Testis (tissue), 2 donors: ENCODE measurements at regions not wholly inside any gene's neighbourhood (a gene's known extent, or its start where the extent isn't known, plus 50 kb on each side); places are given as distances from the start of the nearest gene placed in this dataset.

Experiments used
- DNase-seq: peaks from one replicate; pipeline ENCODE4 v3.0.0-alpha.2; 2019
- H3K27ac ChIP-seq, 2 donors: fragments of 200-600 bp; sonication (generic); one replicate each; pipeline ENCODE4 v1.5.1; 2019
- H3K27me3 ChIP-seq: fragments of 200-600 bp; sonication (generic); one replicate; pipeline ENCODE4 v1.5.1; 2019
- H3K36me3 ChIP-seq: fragments of 200-600 bp; sonication (generic); one replicate; pipeline ENCODE4 v1.5.1; 2017; ENCODE audit warnings: low read depth; ENCODE audit errors: missing control alignments
- H3K4me1 ChIP-seq: fragments of 200-600 bp; sonication (generic); one replicate; pipeline ENCODE4 v1.5.1; 2019
- H3K4me3 ChIP-seq, 2 donors: fragments of 200-600 bp; sonication (generic); one replicate each; pipeline ENCODE4 v1.5.1; 2017 to 2019
- H3K9me3 ChIP-seq: fragments of 200-600 bp; sonication (generic); one replicate; pipeline ENCODE4 v1.5.1; 2017
- POLR2A ChIP-seq: fragments of 450-650 bp; IDR thresholded peaks from one replicate; pipeline ENCODE4 v1.6.1; 2017; ENCODE audit warnings: antibody characterized with exemption, mild to moderate bottlenecking, moderate library complexity
- WGBS, 2 donors: methylation state at CpG; one replicate each; pipeline ENCODE4 v1.1.5; 2018; 5-methylcytosine and 5-hydroxymethylcytosine counted together
- intact Hi-C: fragments of 100-400 bp; cut with DNase I; formaldehyde crosslinking; loops from one replicate; pipeline ENCODE4 v1.15.1; 2023; ENCODE audit warnings: low total_unique reads
- TF ChIP-seq, protein P1 (sequence below), 3 experiments: fragments of 450-650 bp in 2 of 3; fragments of 200-600 bp in 1 of 3; sonication (generic) in 1 of 3; IDR thresholded peaks; one replicate each; pipeline ENCODE4 v1.5.1; 2016 to 2019; ENCODE audit warnings: antibody characterized with exemption in 3 of 3, mild to moderate bottlenecking in 2 of 3, moderate library complexity in 1 of 3

- Histone ChIP-seq H3K27ac (no peak overlapping the region), H3K9me3 (no peaks in the 10 kb centered on the region), H3K4me1 (no peaks in the 10 kb centered on the region), H3K4me3 (no peak overlapping the region), H3K27me3 (no peaks in the 10 kb centered on the region), H3K36me3 (no peaks in the 10 kb centered on the region)
- TF ChIP-seq, protein P1, sequence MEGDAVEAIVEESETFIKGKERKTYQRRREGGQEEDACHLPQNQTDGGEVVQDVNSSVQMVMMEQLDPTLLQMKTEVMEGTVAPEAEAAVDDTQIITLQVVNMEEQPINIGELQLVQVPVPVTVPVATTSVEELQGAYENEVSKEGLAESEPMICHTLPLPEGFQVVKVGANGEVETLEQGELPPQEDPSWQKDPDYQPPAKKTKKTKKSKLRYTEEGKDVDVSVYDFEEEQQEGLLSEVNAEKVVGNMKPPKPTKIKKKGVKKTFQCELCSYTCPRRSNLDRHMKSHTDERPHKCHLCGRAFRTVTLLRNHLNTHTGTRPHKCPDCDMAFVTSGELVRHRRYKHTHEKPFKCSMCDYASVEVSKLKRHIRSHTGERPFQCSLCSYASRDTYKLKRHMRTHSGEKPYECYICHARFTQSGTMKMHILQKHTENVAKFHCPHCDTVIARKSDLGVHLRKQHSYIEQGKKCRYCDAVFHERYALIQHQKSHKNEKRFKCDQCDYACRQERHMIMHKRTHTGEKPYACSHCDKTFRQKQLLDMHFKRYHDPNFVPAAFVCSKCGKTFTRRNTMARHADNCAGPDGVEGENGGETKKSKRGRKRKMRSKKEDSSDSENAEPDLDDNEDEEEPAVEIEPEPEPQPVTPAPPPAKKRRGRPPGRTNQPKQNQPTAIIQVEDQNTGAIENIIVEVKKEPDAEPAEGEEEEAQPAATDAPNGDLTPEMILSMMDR (IDR thresholded peaks at IDR 0.05), result no peak
- no peak for TF ChIP-seq POLR2A
- intact Hi-C loops, result no loop called here
- no peak for DNase-seq
- WGBS, 2 donors, result 84 to 87% methylated on average over 2 of the region's 2 CpGs
Observed at GRCh38 chr4:96264941-96265463, 425.1 kb downstream of the PDHA2 start.

- DNase-seq, result no peak
- Histone ChIP-seq H3K4me3 (no peak overlapping the region), H3K27me3 (no peaks in the 10 kb centered on the region), H3K27ac (no peak overlapping the region), H3K9me3 (no peaks in the 10 kb centered on the region), H3K36me3 (no peaks in the 10 kb centered on the region), H3K4me1 (no peaks in the 10 kb centered on the region)
- TF ChIP-seq POLR2A, result no peak
- TF ChIP-seq, protein P1 (IDR thresholded peaks at IDR 0.05), result no peak
- WGBS, 2 donors, result 91 to 92% methylated on average over 5 of the region's 5 CpGs
- intact Hi-C loops, result no loop called here
Observed at GRCh38 chr4:96293806-96294205, 453.9 kb downstream of the PDHA2 start.

DNA sequence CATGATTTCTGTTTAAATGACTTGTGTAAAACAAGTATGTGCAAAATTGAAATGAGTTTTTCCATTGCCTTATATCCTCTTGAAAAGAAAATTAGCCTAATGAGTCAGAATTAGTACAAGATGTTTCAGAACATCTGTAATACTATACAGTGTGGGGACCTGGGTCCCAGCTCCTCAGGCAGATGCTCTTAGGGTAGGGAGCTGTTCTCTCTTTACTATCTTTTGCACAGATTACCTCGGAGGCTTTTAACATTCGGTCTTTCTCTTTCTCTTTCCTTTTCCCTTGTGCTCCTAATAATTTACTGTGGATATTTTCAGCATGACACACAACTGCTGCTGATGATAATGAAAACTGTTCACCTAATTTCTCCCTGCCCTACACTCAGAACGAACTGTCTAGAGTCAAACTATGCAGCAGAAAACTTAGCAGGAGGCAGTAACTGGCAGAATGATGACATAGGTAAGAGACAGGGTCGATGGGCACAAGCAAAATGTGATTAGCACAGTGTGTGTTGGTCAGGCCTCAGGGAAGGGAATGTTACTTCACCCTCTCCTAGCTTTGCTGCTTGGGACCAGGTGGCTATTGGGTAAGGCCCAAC, 455.3 kb downstream of the PDHA2 start:
- Histone ChIP-seq H3K4me3 (no peak overlapping the region), H3K9me3 (no peaks in the 10 kb centered on the region), H3K4me1 (no peaks in the 10 kb centered on the region), H3K27me3 (no peaks in the 10 kb centered on the region), H3K36me3 (no peaks in the 10 kb centered on the region), H3K27ac (no peak overlapping the region)
- intact Hi-C loops, result no loop called here
- DNase-seq, result no peak
- 48 to 56% methylated on average over 4 of the region's 4 CpGs for WGBS, 2 donors
- TF ChIP-seq, protein P1 (IDR thresholded peaks at IDR 0.05), result no peak
- no peak for TF ChIP-seq POLR2A

- intact Hi-C loops, result no loop called here
- 75 to 78% methylated on average over 3 of the region's 3 CpGs for WGBS, 2 donors
- no peak overlapping the region for H3K4me3 ChIP-seq
- no peak overlapping the region for H3K27ac ChIP-seq
- TF ChIP-seq, protein P1 (IDR thresholded peaks at IDR 0.05), result no peak
- TF ChIP-seq POLR2A, result no peak
- H3K9me3 ChIP-seq, result no peaks in the 10 kb centered on the region
- no peaks in the 10 kb centered on the region for H3K36me3 ChIP-seq
- H3K27me3 ChIP-seq, result no peaks in the 10 kb centered on the region
- DNase-seq, result no peak
- H3K4me1 ChIP-seq, result no peaks in the 10 kb centered on the region
Observed at GRCh38 chr4:96301715-96302114, 461.8 kb downstream of the PDHA2 start.

DNA sequence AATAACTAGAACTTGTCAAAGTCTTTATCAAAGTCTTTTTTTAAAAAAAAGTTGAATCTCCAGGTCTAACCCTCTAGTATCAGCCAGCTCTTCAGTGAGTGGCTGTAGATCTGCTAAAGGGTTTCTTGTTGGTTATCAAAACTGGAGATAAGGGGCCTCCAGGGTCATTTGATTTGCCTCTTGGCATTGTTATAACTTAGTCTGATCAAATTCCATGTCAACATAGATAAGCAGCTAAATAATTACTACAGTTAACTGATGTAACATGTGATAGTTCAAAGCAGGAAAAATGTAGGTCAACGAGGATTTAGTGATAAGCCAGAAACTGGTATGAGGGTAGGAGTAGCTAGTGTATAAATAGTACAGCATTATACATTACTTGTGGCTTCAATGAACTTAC, 465.1 kb downstream of the PDHA2 start:
- no peaks in the 10 kb centered on the region for H3K9me3 ChIP-seq
- H3K27me3 ChIP-seq, result no peaks in the 10 kb centered on the region
- WGBS, 2 donors, result 39 to 50% methylated on average over 1 of the region's 1 CpG
- intact Hi-C loops, result no loop called here
- H3K36me3 ChIP-seq, result no peaks in the 10 kb centered on the region
- H3K4me3 ChIP-seq, result no peak overlapping the region
- DNase-seq, result no peak
- H3K27ac ChIP-seq, result no peak overlapping the region
- TF ChIP-seq POLR2A, result no peak
- TF ChIP-seq, protein P1 (IDR thresholded peaks at IDR 0.05), result no peak
- H3K4me1 ChIP-seq, result no peaks in the 10 kb centered on the region
